ENCODE measurements at regions not wholly inside any gene's neighbourhood (a gene's known extent, or its start where the extent isn't known, plus 50 kb on each side); places are given as distances from the start of the nearest gene placed in this dataset.

DNA sequence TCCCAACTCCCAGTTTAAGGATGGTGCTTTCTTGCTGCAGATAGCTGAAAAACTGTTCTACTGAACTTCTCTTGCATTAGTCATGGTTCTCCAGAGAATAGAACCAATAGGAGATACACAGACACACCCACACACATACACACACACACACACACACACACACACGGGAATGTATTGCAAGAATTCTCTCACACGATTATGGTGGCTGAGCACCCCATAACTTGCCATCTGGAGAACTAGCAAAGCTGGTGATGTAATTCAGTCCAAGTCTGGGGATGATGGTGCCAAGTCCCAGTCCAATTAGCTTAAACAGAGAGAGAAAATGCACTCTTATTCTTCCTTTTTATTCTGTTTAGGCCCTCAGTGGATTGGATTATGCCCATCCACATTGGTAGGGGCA lies 643.9 kb downstream of the DIAPH3 start (continued):
- TF ChIP-seq MAX (CRISPR knock-in tag; IDR thresholded peaks at IDR 0.05) (no peak), ESRRA (CRISPR knock-in tag; IDR thresholded peaks at IDR 0.05; ENCODE audit: borderline replicate concordance) (no peak), SOX15 (CRISPR knock-in tag; IDR thresholded peaks at IDR 0.05) (no peak), HMGA2 (CRISPR knock-in tag; IDR thresholded peaks at IDR 0.05) (no peak), ETV6 (CRISPR knock-in tag; IDR thresholded peaks at IDR 0.05) (no peak), ZSCAN18 (CRISPR knock-in tag; IDR thresholded peaks at IDR 0.05) (no peak), PRRX2 (CRISPR knock-in tag; IDR thresholded peaks at IDR 0.05) (no peak), RELA (CRISPR knock-in tag; IDR thresholded peaks at IDR 0.05; ENCODE audit: borderline replicate concordance) (no peak), ZNF232 (CRISPR knock-in tag; IDR thresholded peaks at IDR 0.05) (no peak), ZNF425 (CRISPR knock-in tag; conservative IDR thresholded peaks at IDR 0.05) (no peak)
- TF ChIP-seq, protein P1, sequence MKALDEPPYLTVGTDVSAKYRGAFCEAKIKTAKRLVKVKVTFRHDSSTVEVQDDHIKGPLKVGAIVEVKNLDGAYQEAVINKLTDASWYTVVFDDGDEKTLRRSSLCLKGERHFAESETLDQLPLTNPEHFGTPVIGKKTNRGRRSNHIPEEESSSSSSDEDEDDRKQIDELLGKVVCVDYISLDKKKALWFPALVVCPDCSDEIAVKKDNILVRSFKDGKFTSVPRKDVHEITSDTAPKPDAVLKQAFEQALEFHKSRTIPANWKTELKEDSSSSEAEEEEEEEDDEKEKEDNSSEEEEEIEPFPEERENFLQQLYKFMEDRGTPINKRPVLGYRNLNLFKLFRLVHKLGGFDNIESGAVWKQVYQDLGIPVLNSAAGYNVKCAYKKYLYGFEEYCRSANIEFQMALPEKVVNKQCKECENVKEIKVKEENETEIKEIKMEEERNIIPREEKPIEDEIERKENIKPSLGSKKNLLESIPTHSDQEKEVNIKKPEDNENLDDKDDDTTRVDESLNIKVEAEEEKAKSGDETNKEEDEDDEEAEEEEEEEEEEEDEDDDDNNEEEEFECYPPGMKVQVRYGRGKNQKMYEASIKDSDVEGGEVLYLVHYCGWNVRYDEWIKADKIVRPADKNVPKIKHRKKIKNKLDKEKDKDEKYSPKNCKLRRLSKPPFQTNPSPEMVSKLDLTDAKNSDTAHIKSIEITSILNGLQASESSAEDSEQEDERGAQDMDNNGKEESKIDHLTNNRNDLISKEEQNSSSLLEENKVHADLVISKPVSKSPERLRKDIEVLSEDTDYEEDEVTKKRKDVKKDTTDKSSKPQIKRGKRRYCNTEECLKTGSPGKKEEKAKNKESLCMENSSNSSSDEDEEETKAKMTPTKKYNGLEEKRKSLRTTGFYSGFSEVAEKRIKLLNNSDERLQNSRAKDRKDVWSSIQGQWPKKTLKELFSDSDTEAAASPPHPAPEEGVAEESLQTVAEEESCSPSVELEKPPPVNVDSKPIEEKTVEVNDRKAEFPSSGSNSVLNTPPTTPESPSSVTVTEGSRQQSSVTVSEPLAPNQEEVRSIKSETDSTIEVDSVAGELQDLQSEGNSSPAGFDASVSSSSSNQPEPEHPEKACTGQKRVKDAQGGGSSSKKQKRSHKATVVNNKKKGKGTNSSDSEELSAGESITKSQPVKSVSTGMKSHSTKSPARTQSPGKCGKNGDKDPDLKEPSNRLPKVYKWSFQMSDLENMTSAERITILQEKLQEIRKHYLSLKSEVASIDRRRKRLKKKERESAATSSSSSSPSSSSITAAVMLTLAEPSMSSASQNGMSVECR (CRISPR knock-in tag; IDR thresholded peaks at IDR 0.05; ENCODE audit: borderline replicate concordance) = no peak
- TF ChIP-seq, protein P2, sequence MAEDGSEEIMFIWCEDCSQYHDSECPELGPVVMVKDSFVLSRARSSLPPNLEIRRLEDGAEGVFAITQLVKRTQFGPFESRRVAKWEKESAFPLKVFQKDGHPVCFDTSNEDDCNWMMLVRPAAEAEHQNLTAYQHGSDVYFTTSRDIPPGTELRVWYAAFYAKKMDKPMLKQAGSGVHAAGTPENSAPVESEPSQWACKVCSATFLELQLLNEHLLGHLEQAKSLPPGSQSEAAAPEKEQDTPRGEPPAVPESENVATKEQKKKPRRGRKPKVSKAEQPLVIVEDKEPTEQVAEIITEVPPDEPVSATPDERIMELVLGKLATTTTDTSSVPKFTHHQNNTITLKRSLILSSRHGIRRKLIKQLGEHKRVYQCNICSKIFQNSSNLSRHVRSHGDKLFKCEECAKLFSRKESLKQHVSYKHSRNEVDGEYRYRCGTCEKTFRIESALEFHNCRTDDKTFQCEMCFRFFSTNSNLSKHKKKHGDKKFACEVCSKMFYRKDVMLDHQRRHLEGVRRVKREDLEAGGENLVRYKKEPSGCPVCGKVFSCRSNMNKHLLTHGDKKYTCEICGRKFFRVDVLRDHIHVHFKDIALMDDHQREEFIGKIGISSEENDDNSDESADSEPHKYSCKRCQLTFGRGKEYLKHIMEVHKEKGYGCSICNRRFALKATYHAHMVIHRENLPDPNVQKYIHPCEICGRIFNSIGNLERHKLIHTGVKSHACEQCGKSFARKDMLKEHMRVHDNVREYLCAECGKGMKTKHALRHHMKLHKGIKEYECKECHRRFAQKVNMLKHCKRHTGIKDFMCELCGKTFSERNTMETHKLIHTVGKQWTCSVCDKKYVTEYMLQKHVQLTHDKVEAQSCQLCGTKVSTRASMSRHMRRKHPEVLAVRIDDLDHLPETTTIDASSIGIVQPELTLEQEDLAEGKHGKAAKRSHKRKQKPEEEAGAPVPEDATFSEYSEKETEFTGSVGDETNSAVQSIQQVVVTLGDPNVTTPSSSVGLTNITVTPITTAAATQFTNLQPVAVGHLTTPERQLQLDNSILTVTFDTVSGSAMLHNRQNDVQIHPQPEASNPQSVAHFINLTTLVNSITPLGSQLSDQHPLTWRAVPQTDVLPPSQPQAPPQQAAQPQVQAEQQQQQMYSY (CRISPR knock-in tag; IDR thresholded peaks at IDR 0.05) = no peak
- TF ChIP-seq, protein P3, sequence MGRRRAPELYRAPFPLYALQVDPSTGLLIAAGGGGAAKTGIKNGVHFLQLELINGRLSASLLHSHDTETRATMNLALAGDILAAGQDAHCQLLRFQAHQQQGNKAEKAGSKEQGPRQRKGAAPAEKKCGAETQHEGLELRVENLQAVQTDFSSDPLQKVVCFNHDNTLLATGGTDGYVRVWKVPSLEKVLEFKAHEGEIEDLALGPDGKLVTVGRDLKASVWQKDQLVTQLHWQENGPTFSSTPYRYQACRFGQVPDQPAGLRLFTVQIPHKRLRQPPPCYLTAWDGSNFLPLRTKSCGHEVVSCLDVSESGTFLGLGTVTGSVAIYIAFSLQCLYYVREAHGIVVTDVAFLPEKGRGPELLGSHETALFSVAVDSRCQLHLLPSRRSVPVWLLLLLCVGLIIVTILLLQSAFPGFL (CRISPR knock-in tag; IDR thresholded peaks at IDR 0.05; ENCODE audit: borderline replicate concordance) = no peak

DNA sequence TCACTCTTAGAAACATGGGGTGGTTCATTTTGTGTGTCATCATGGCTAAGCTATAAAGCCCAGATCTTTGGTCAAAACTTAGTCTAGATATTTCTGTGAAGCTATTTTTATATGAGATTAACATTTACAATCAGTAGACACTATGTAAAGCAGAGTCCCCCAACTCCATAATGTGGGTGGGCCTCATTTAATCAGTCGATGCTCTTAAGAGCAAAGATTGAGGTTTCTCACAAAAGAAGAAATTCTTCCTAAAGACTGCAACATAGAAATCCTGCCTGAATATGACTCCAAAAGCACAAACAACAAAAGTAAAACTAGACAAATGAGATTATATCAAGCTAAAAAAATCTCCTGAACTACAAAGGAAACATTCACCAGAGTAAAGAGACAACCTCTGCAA lies 642.2 kb downstream of the DIAPH3 start:
- Mint-ChIP-seq H3K27me3 (ENCODE audit: low read depth) (no peaks in the 10 kb centered on the region), H3K4me1 (peaks cover 8% of the 10 kb centered on the region), H3K9me3 (no peaks in the 10 kb centered on the region), H3K36me3 (no peaks in the 10 kb centered on the region), H3K27ac (no peak overlapping the region), H3K4me3 (no peak overlapping the region)
- TF ChIP-seq ZNF232 (CRISPR knock-in tag; IDR thresholded peaks at IDR 0.05) = no peak
- TF ChIP-seq, protein P4, sequence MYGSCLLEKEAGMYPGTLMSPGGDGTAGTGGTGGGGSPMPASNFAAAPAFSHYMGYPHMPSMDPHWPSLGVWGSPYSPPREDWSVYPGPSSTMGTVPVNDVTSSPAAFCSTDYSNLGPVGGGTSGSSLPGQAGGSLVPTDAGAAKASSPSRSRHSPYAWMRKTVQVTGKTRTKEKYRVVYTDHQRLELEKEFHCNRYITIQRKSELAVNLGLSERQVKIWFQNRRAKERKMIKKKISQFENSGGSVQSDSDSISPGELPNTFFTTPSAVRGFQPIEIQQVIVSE (CRISPR knock-in tag; IDR thresholded peaks at IDR 0.05; ENCODE audit: borderline replicate concordance) = no peak
- ATAC-seq (no peak), DNase-seq (ENCODE audit: low spot score) (no peak)
- CTCF ChIA-PET = no interaction called here
- POLR2A ChIA-PET = interaction anchor here (0.7 kb wide), 1 partner anchor 864 kb away, joined by 4 read pairs; no protein-coding TSS in a partner anchor

All from WTC11 (cell line).